GM18507 (cell line): ENCODE measurements at regions not wholly inside any gene's neighbourhood (a gene's known extent, or its start where the extent isn't known, plus 50 kb on each side); places are given as distances from the start of the nearest gene placed in this dataset.

Experiments used
- DNase-seq: peaks from one replicate; pipeline ENCODE4 v3.0.0; 2011; ENCODE audit warnings: low read depth; ENCODE audit not compliant: insufficient read length; ENCODE audit errors: extremely low spot score
- FAIRE-seq: peaks from 2 replicates; lab custom pipeline; 2011; peaks lifted over from hg19 to GRCh38; lab: Jason Lieb, UNC

- FAIRE-seq = no peak
- DNase-seq = no peak
Measured at GRCh38 chr22:48585916-48586798, 1241.5 kb downstream of the BRD1 start.

GRCh38 chr22:48584170-48584569, 1243.5 kb downstream of the BRD1 start:
- DNase-seq (no peak), FAIRE-seq (no peak)

- DNase-seq (no peak), FAIRE-seq (no peak)
Measured at GRCh38 chr22:48581796-48582469, 1245.7 kb downstream of the BRD1 start.

GRCh38 chr22:48581205-48581766, 1246.4 kb downstream of the BRD1 start:
- FAIRE-seq = no peak
- DNase-seq = no peak

- FAIRE-seq (no peak), DNase-seq (no peak)
Measured at GRCh38 chr22:48580481-48580970, 1247.1 kb downstream of the BRD1 start.

- no peak for DNase-seq
- FAIRE-seq = no peak
Measured at GRCh38 chr22:48579928-48580309, 1247.8 kb downstream of the BRD1 start.

GRCh38 chr22:48579043-48579927, 1248.4 kb downstream of the BRD1 start:
- DNase-seq (no peak), FAIRE-seq (no peak)

GRCh38 chr22:48578138-48579042, 1249.3 kb downstream of the BRD1 start:
- no peak for DNase-seq
- no peak for FAIRE-seq

- FAIRE-seq = no peak
- no peak for DNase-seq
Measured at GRCh38 chr22:48577691-48578090, 1250.0 kb downstream of the BRD1 start.

GRCh38 chr22:48577014-48577690, 1250.5 kb downstream of the BRD1 start:
- FAIRE-seq = no peak
- DNase-seq = no peak

GRCh38 chr22:48576333-48577013, 1251.2 kb downstream of the BRD1 start:
- FAIRE-seq = no peak
- DNase-seq = no peak

- no peak for FAIRE-seq
- DNase-seq = no peak
Measured at GRCh38 chr22:48575618-48576332, 1251.9 kb downstream of the BRD1 start.

GRCh38 chr22:48574776-48575617, 1252.7 kb downstream of the BRD1 start:
- FAIRE-seq (no peak), DNase-seq (no peak)

GRCh38 chr22:48573766-48574165, 1253.9 kb downstream of the BRD1 start:
- DNase-seq (no peak), FAIRE-seq (no peak)

GRCh38 chr22:48572951-48573350, 1254.7 kb downstream of the BRD1 start:
- no peak for FAIRE-seq
- DNase-seq = no peak

GRCh38 chr22:48570912-48571311, 1256.8 kb downstream of the BRD1 start:
- DNase-seq (no peak), FAIRE-seq (no peak)
